Body of pancreas (tissue), 4 donors: ENCODE measurements at regions not wholly inside any gene's neighbourhood (a gene's known extent, or its start where the extent isn't known, plus 50 kb on each side); places are given as distances from the start of the nearest gene placed in this dataset.

Experiments used
- POLR2A ChIP-seq, 3 donors: fragments of 450-650 bp; IDR thresholded peaks; one replicate each; pipeline ENCODE4 v1.6.1; 2016; ENCODE audit warnings: antibody characterized with exemption in 3 of 3, mild to moderate bottlenecking in 2 of 3
- TF ChIP-seq, protein P1 (sequence below), 7 experiments: fragments of 450-650 bp in 4 of 7; fragments of 200-600 bp in 3 of 7; sonication (generic) in 3 of 7; IDR thresholded peaks; one replicate each; pipeline ENCODE4 v1.5.1; 2016 to 2019; ENCODE audit warnings: antibody characterized with exemption in 7 of 7

DNA sequence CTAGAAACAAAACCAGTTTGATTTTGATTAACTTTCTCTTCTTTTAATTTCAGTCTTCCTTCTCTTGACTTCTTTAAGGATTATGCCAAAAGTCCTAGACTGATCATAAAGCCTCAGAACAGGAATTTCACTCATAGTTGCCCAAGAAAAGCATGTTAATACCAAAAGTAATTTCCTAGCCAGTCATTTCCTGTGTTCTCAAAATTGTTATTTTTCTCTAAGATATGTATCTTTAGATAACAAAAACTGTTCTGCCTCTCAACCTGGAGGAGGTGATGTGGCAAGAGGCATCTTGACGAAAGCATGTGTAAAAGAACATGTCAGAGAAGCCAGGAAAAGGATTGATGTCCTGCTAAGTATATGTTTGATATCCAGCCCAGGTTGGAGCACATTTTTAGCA is 78.0 kb upstream of the IPO9 start:
- TF ChIP-seq, protein P1, sequence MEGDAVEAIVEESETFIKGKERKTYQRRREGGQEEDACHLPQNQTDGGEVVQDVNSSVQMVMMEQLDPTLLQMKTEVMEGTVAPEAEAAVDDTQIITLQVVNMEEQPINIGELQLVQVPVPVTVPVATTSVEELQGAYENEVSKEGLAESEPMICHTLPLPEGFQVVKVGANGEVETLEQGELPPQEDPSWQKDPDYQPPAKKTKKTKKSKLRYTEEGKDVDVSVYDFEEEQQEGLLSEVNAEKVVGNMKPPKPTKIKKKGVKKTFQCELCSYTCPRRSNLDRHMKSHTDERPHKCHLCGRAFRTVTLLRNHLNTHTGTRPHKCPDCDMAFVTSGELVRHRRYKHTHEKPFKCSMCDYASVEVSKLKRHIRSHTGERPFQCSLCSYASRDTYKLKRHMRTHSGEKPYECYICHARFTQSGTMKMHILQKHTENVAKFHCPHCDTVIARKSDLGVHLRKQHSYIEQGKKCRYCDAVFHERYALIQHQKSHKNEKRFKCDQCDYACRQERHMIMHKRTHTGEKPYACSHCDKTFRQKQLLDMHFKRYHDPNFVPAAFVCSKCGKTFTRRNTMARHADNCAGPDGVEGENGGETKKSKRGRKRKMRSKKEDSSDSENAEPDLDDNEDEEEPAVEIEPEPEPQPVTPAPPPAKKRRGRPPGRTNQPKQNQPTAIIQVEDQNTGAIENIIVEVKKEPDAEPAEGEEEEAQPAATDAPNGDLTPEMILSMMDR (IDR thresholded peaks at IDR 0.05): no peak
- no peak for TF ChIP-seq POLR2A (IDR thresholded peaks at IDR 0.05)
